Transverse colon (tissue), 4 donors: ENCODE measurements at regions not wholly inside any gene's neighbourhood (a gene's known extent, or its start where the extent isn't known, plus 50 kb on each side); places are given as distances from the start of the nearest gene placed in this dataset.

Experiments
- DNase-seq: peaks from one replicate; pipeline ENCODE4 v3.0.0-alpha.2; 2019
- H3K27ac ChIP-seq, 4 donors: fragments of 200-600 bp; sonication (generic); 2 replicates each; pipeline ENCODE4 v1.5.1; 2016 to 2018; ENCODE audit warnings: inconsistent platforms in 4 of 4
- H3K27me3 ChIP-seq: fragments of 200-600 bp; sonication (generic); 2 replicates; pipeline ENCODE4 v1.5.1; 2017; ENCODE audit warnings: inconsistent platforms
- H3K36me3 ChIP-seq, 4 donors: fragments of 200-600 bp; sonication (generic); 2 replicates each; pipeline ENCODE4 v1.5.1; 2017 to 2019; ENCODE audit warnings: inconsistent platforms in 4 of 4
- H3K4me1 ChIP-seq, 4 donors: fragments of 200-600 bp; sonication (generic); 2 replicates each; pipeline ENCODE4 v1.5.1; 2017 to 2020; ENCODE audit warnings: inconsistent platforms in 4 of 4
- H3K4me3 ChIP-seq, 4 donors: fragments of 200-600 bp; sonication (generic); 1 replicate in 1 of 4; 2 replicates in 3 of 4; pipeline versions ENCODE4 v1.5.1 to v1.6.1; 2017 to 2019; ENCODE audit warnings: inconsistent platforms in 4 of 4
- H3K9me3 ChIP-seq, 2 donors: fragments of 200-600 bp; sonication (generic); 2 replicates each; pipeline ENCODE4 v1.5.1; 2017 to 2019; ENCODE audit warnings: inconsistent platforms in 2 of 2
- EP300 ChIP-seq: sonication (generic); formaldehyde crosslinking; IDR thresholded peaks from one replicate; pipeline ENCODE4 v1.6.1; 2017; ENCODE audit warnings: antibody characterized with exemption, low read depth
- POLR2A ChIP-seq: fragments of 450-650 bp; IDR thresholded peaks from one replicate; pipeline ENCODE4 v1.6.1; 2016; ENCODE audit warnings: antibody characterized with exemption, mild to moderate bottlenecking, moderate library complexity
- POLR2AphosphoS5 ChIP-seq, 3 donors: sonication (generic); formaldehyde crosslinking; IDR thresholded peaks; one replicate each; pipeline ENCODE4 v1.6.1; 2016; ENCODE audit warnings: antibody characterized with exemption in 3 of 3
- WGBS, 2 donors: methylation state at CpG; one replicate each; pipeline ENCODE4 v1.1.5; 2018; ENCODE audit warnings: low coverage in 1 of 2; 5-methylcytosine and 5-hydroxymethylcytosine counted together
- in situ Hi-C, 4 donors: fragments of 200-750 bp; cut with MboI; loops; one replicate each; pipeline versions ENCODE4 v1.15.0 to v1.15.1; 2017; ENCODE audit warnings: low sequenced_read_pairs in 3 of 4, low pct_ligation_motif_present in 1 of 4, low pct_unique_long_range_greater_than_20kb in 1 of 4
- intact Hi-C: fragments of 100-400 bp; cut with DNase I; formaldehyde crosslinking; loops from one replicate; pipeline ENCODE4 v1.15.1; 2023; ENCODE audit warnings: low total_unique reads
- TF ChIP-seq, protein P1 (sequence below), 5 experiments: fragments of 200-600 bp in 3 of 5; fragments of 450-650 bp in 2 of 5; sonication (generic) in 3 of 5; IDR thresholded peaks; 1 replicate in 2 of 5; 2 replicates in 3 of 5; pipeline ENCODE4 v1.5.1; 2016 to 2017; ENCODE audit warnings: antibody characterized with exemption in 5 of 5, inconsistent platforms in 3 of 5, mild to moderate bottlenecking in 2 of 5, moderate library complexity in 1 of 5

DNA sequence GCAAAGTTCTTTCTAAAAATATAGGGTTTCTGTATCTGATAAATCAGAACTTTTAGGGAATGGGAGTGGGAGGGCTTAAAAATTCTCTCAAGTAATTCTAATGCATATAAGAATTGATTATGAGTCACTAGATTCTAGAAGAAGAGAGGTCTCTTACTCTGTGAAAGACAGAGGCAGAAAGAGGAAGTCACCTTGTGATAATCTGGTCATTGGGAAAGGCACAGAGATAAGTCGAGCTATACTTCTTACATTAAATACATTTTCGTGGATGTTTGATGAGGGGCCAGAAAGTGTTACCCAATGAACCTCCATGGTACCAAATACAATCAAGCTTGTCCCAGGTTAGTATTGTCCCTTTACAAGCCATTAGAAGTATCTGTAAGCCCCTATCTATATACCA is 134.4 kb downstream of the MAD2L1 start:
- TF ChIP-seq POLR2AphosphoS5 (IDR thresholded peaks at IDR 0.05) (no peak), EP300 (no peak)
- TF ChIP-seq, protein P1, sequence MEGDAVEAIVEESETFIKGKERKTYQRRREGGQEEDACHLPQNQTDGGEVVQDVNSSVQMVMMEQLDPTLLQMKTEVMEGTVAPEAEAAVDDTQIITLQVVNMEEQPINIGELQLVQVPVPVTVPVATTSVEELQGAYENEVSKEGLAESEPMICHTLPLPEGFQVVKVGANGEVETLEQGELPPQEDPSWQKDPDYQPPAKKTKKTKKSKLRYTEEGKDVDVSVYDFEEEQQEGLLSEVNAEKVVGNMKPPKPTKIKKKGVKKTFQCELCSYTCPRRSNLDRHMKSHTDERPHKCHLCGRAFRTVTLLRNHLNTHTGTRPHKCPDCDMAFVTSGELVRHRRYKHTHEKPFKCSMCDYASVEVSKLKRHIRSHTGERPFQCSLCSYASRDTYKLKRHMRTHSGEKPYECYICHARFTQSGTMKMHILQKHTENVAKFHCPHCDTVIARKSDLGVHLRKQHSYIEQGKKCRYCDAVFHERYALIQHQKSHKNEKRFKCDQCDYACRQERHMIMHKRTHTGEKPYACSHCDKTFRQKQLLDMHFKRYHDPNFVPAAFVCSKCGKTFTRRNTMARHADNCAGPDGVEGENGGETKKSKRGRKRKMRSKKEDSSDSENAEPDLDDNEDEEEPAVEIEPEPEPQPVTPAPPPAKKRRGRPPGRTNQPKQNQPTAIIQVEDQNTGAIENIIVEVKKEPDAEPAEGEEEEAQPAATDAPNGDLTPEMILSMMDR (IDR thresholded peaks at IDR 0.05): no peak
- Histone ChIP-seq H3K4me3 (no peak overlapping the region), H3K27ac (no peak overlapping the region), H3K27me3 (no peaks in the 10 kb centered on the region), H3K4me1 (no peaks in the 10 kb centered on the region), H3K36me3 (no peaks in the 10 kb centered on the region), H3K9me3 (no peaks in the 10 kb centered on the region)
- 39 to 77% methylated on average over 2 of the region's 2 CpGs for WGBS, 2 donors
- in situ Hi-C loops (no loop called here), intact Hi-C loops (no loop called here)
- no peak for DNase-seq

GRCh38 chr4:119930546-119930945 is 136.1 kb downstream of the MAD2L1 start:
- Histone ChIP-seq H3K9me3 (no peaks in the 10 kb centered on the region), H3K27ac (no peak overlapping the region), H3K36me3 (no peaks in the 10 kb centered on the region), H3K4me1 (no peaks in the 10 kb centered on the region), H3K4me3 (no peak overlapping the region), H3K27me3 (no peaks in the 10 kb centered on the region)
- in situ Hi-C loops (no loop called here), intact Hi-C loops (no loop called here)
- TF ChIP-seq EP300 (no peak), POLR2A (no peak), POLR2AphosphoS5 (IDR thresholded peaks at IDR 0.05) (no peak)
- TF ChIP-seq, protein P1 (IDR thresholded peaks at IDR 0.05): no peak
- WGBS, 2 donors: 85 to 100% methylated on average over 1 of the region's 1 CpG
- DNase-seq: no peak

GRCh38 chr4:119921830-119922229 is 144.8 kb downstream of the MAD2L1 start:
- Histone ChIP-seq H3K36me3 (no peaks in the 10 kb centered on the region), H3K4me1 (no peaks in the 10 kb centered on the region)

DNA sequence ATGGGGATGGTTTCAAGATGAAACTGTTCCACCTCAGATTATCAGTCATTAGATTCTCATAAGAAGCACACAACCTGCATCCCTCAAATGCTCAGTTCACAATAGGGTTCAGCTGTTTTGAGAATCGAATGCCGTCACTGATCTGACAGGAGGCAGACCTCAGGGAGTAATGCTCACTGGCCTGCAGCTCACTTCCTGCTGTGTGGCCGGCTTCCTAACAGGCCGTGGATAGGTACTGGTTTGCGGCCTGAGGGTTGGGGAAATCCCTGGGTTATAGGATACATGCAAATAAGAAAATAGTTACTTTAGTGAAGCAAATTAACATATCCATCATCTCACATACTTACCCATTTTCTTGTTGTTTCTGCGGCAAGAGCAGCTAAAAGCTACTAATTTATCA is 160.4 kb downstream of the MAD2L1 start:
- TF ChIP-seq POLR2AphosphoS5 (IDR thresholded peaks at IDR 0.05): no peak
- TF ChIP-seq, protein P1 (IDR thresholded peaks at IDR 0.05): no peak
- TF ChIP-seq EP300: no peak
- no peak for TF ChIP-seq POLR2A
- in situ Hi-C loops: no loop called here
- Histone ChIP-seq H3K27me3 (no peaks in the 10 kb centered on the region), H3K4me3 (no peak overlapping the region), H3K9me3 (no peaks in the 10 kb centered on the region), H3K27ac (no peak overlapping the region), H3K4me1 (no peaks in the 10 kb centered on the region), H3K36me3 (no peaks in the 10 kb centered on the region)
- 90 to 96% methylated on average over 4 to 6 of the region's 6 CpGs for WGBS, 2 donors
- intact Hi-C loops: no loop called here
- DNase-seq: no peak

More at GRCh38 chr4:119921830-119922229, 144.8 kb downstream of the MAD2L1 start:
- in situ Hi-C loops: no loop called here
- Histone ChIP-seq H3K27me3 (no peaks in the 10 kb centered on the region), H3K9me3 (no peaks in the 10 kb centered on the region), H3K27ac (no peak overlapping the region), H3K4me3 (no peak overlapping the region)
- no peak for DNase-seq
- intact Hi-C loops: no loop called here
- 85 to 94% methylated on average over 4 of the region's 4 CpGs for WGBS, 2 donors
- TF ChIP-seq POLR2A (no peak), POLR2AphosphoS5 (IDR thresholded peaks at IDR 0.05) (no peak), EP300 (no peak)
- TF ChIP-seq, protein P1 (IDR thresholded peaks at IDR 0.05): no peak
